Astrocyte of the cerebellum (primary cell): ENCODE measurements at regions not wholly inside any gene's neighbourhood (a gene's known extent, or its start where the extent isn't known, plus 50 kb on each side); places are given as distances from the start of the nearest gene placed in this dataset.
"Not testable (repeated sequence)": the region's sequence is repeated elsewhere in the genome, so short reads cannot be mapped to it uniquely, and the experiment has no call there.

Experiments
- DNase-seq: peaks from one replicate; pipeline ENCODE4 v3.0.0-alpha.2; 2011; ENCODE audit warnings: low read depth
- H3K4me3 ChIP-seq: 2 replicates; pipeline ENCODE4 v1.5.1; 2011; ENCODE audit warnings: mild to moderate bottlenecking, low read depth, low read length, moderate library complexity
- CTCF ChIP-seq: IDR thresholded peaks from 2 replicates; pipeline ENCODE4 v1.5.1; 2012; ENCODE audit warnings: low read length, low read depth, moderate library complexity, mild to moderate bottlenecking; ENCODE audit errors: missing control alignments
- in situ Hi-C: cut with HindIII; loops from 2 replicates; pipeline ENCODE4 v1.10.0; 2017; ENCODE audit warnings: low sequenced_read_pairs

GRCh38 chr12:125860672-125861288 lies 795.5 kb downstream of the AACS start:
- TF ChIP-seq CTCF = no peak
- in situ Hi-C loops = no loop called here
- no peak overlapping the region for H3K4me3 ChIP-seq
- no peak for DNase-seq

GRCh38 chr12:125861299-125862281 lies 796.4 kb downstream of the AACS start:
- in situ Hi-C loops = no loop called here
- no peak overlapping the region for H3K4me3 ChIP-seq
- DNase-seq = no peak
- TF ChIP-seq CTCF = no peak

- in situ Hi-C loops, H3K4me3 ChIP-seq, DNase-seq: not testable (repeated sequence)
Measured at GRCh38 chr12:125865236-125865635, 800.0 kb downstream of the AACS start.

GRCh38 chr12:125871811-125872594 lies 806.8 kb downstream of the AACS start:
- no peak for TF ChIP-seq CTCF
- H3K4me3 ChIP-seq = no peak overlapping the region
- in situ Hi-C loops = no loop called here
- DNase-seq = no peak

GRCh38 chr12:125873016-125873415 lies 807.8 kb downstream of the AACS start:
- TF ChIP-seq CTCF = no peak
- in situ Hi-C loops = no loop called here
- no peak overlapping the region for H3K4me3 ChIP-seq
- DNase-seq = no peak

GRCh38 chr12:125878483-125878882 lies 813.2 kb downstream of the AACS start:
- TF ChIP-seq CTCF = no peak
- H3K4me3 ChIP-seq = no peak overlapping the region
- in situ Hi-C loops = no loop called here
- DNase-seq = no peak

- no peak for DNase-seq
- TF ChIP-seq CTCF = no peak
- in situ Hi-C loops = no loop called here
- no peak overlapping the region for H3K4me3 ChIP-seq
Measured at GRCh38 chr12:125882141-125882540, 816.9 kb downstream of the AACS start.
